DOHH2 (cell line): ENCODE measurements at regions not wholly inside any gene's neighbourhood (a gene's known extent, or its start where the extent isn't known, plus 50 kb on each side); places are given as distances from the start of the nearest gene placed in this dataset.

Source experiments
- EZH2phosphoT487 ChIP-seq: fragments of 200-600 bp; sonication (generic); IDR thresholded peaks from 2 replicates; pipeline ENCODE4 v1.6.1; 2017; ENCODE audit warnings: borderline replicate concordance, mild to moderate bottlenecking, antibody characterized with exemption, low read length, moderate library complexity, mixed read lengths
- TF ChIP-seq, protein P1 (sequence below): fragments of 200-600 bp; sonication (generic); IDR thresholded peaks from one replicate; pipeline ENCODE4 v1.5.1; 2014; ENCODE audit warnings: antibody characterized with exemption, mild to moderate bottlenecking, low read depth, low read length; ENCODE audit not compliant: poor library complexity, severe bottlenecking

DNA sequence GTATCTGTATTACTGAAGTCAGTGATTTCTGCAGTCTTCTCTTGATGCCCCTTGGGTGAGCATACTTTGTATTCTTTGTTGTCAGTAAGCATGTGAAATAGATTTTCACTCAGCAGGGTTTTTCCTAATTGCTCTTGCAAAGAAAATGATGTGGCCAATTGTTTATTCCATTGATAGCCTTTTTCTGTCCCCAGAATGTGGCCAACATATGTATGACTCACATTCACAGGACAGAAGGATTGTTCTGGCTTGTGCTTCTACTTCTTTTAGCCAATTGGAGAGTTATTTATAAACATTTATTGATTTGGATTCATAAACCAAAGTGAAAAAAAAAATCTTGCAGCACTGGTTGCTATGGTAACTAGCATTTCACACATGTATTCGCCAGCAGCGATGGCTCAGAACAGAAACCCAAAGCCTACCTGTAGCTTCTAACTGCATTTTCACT lies 54.4 kb upstream of the RBM24 start:
- TF ChIP-seq, protein P1, sequence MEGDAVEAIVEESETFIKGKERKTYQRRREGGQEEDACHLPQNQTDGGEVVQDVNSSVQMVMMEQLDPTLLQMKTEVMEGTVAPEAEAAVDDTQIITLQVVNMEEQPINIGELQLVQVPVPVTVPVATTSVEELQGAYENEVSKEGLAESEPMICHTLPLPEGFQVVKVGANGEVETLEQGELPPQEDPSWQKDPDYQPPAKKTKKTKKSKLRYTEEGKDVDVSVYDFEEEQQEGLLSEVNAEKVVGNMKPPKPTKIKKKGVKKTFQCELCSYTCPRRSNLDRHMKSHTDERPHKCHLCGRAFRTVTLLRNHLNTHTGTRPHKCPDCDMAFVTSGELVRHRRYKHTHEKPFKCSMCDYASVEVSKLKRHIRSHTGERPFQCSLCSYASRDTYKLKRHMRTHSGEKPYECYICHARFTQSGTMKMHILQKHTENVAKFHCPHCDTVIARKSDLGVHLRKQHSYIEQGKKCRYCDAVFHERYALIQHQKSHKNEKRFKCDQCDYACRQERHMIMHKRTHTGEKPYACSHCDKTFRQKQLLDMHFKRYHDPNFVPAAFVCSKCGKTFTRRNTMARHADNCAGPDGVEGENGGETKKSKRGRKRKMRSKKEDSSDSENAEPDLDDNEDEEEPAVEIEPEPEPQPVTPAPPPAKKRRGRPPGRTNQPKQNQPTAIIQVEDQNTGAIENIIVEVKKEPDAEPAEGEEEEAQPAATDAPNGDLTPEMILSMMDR, result no peak
- no peak for TF ChIP-seq EZH2phosphoT487
